ENCODE measurements at regions not wholly inside any gene's neighbourhood (a gene's known extent, or its start where the extent isn't known, plus 50 kb on each side); places are given as distances from the start of the nearest gene placed in this dataset.

DNA sequence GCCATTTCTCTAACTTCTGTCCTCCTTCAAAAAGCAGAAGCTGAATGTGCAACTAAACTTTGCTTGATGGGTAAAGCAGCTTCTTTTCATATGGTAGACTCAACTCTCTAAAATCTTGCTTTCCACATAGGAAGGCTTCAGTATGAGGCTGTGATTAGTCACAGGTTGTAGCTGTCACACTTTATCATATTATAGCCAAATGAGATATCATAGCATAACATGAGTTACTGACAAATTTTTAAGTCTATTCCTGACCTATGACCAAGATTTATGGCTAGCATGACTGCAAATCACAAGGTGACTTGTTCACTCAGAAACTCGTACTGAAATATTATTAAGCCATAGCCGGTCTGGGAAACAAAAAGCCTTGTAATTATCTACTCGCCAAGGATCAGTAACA lies 998.6 kb downstream of the RPA4 start:
- Histone ChIP-seq H3K27ac (no peak overlapping the region), H3K4me3 (no peak overlapping the region), H3K27me3 (no peaks in the 10 kb centered on the region), H3K9me3 (no peaks in the 10 kb centered on the region), H3K36me3 (no peaks in the 10 kb centered on the region), H3K4me1 (no peaks in the 10 kb centered on the region)
- WGBS, 2 donors, result 50 to 64% methylated on average over 3 of the region's 3 CpGs
- TF ChIP-seq CTCF (IDR thresholded peaks at IDR 0.05) (no peak), POLR2A (IDR thresholded peaks at IDR 0.05) (no peak), EP300 (IDR thresholded peaks at IDR 0.05) (no peak)
- DNase-seq (ENCODE audit: low spot score in 2 of 2), result no peak

- 17 to 25% methylated on average over 1 of the region's 1 CpG for WGBS, 2 donors
- Histone ChIP-seq H3K27me3 (no peaks in the 10 kb centered on the region), H3K9me3 (no peaks in the 10 kb centered on the region), H3K27ac (no peak overlapping the region), H3K36me3 (no peaks in the 10 kb centered on the region), H3K4me1 (no peaks in the 10 kb centered on the region), H3K4me3 (no peak overlapping the region)
- TF ChIP-seq POLR2A (IDR thresholded peaks at IDR 0.05) (no peak), EP300 (IDR thresholded peaks at IDR 0.05) (no peak), CTCF (IDR thresholded peaks at IDR 0.05) (no peak)
- DNase-seq (ENCODE audit: low spot score in 2 of 2), result no peak
Observed at GRCh38 chrX:97895751-97896150, 1012.0 kb downstream of the RPA4 start.

- Histone ChIP-seq H3K27ac (no peak overlapping the region), H3K9me3 (no peaks in the 10 kb centered on the region), H3K4me1 (no peaks in the 10 kb centered on the region), H3K27me3 (no peaks in the 10 kb centered on the region), H3K36me3 (no peaks in the 10 kb centered on the region), H3K4me3 (no peak overlapping the region)
- no peak for DNase-seq (ENCODE audit: low spot score in 2 of 2)
- TF ChIP-seq CTCF (IDR thresholded peaks at IDR 0.05) (no peak), POLR2A (IDR thresholded peaks at IDR 0.05) (no peak), EP300 (IDR thresholded peaks at IDR 0.05) (no peak)
- 85 to 100% methylated on average over 1 of the region's 1 CpG for WGBS, 2 donors
Observed at GRCh38 chrX:97897998-97898397, 1014.3 kb downstream of the RPA4 start.

DNA sequence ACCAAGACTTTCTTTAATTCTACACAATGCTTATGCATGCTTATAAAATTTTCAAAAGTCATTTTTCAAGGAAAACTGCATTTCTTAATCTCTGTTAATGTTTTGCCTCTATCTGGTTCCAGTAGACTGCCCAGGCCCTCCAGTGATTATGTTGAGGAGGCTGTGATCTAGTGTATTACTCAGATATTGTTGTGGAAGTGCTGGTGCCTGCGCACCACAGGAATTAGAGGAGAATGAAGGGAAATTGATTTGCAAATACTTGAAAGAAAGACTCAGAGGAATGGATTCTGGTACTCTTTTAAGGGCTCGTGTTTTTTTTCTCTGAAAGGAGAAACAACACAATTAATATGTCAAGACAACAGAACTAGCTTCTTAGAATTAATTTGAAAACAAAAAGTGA lies 1015.1 kb downstream of the RPA4 start:
- TF ChIP-seq CTCF (IDR thresholded peaks at IDR 0.05) (no peak), EP300 (IDR thresholded peaks at IDR 0.05) (no peak), POLR2A (IDR thresholded peaks at IDR 0.05) (no peak)
- no peaks in the 10 kb centered on the region for H3K4me1 ChIP-seq
- H3K9me3 ChIP-seq, result no peaks in the 10 kb centered on the region
- DNase-seq (ENCODE audit: low spot score in 2 of 2), result no peak
- H3K27me3 ChIP-seq, result no peaks in the 10 kb centered on the region
- no peaks in the 10 kb centered on the region for H3K36me3 ChIP-seq
- no peak overlapping the region for H3K27ac ChIP-seq
- H3K4me3 ChIP-seq, result no peak overlapping the region
- 63% methylated on average over 2 of the region's 2 CpGs for WGBS, 2 donors

DNA sequence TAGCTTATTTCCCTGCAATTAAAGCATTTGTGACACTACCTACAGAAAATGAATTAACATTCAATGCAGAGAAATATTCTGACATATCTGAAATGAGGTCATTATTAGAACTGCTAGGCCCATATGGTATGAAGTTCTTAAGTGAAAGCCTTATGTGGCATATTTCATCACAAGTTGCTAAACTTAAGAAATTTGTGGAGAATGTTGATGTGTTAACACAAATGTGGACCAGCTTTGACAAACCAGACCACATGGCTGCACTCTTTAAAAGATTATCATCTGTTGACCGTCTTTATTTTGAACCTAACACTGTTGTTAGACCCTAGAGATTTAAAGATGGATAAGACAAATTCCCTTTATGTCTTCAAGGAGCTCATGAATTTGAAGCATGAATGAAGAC lies 1024.1 kb downstream of the RPA4 start:
- Histone ChIP-seq H3K27me3 (no peaks in the 10 kb centered on the region), H3K4me3 (no peak overlapping the region), H3K36me3 (no peaks in the 10 kb centered on the region), H3K9me3 (peaks cover 0 to 8% (median 0%) of the 10 kb centered on the region in 4 donors), H3K27ac (no peak overlapping the region), H3K4me1 (no peaks in the 10 kb centered on the region)
- DNase-seq (ENCODE audit: low spot score in 2 of 2), result no peak
- WGBS, 2 donors, result 63 to 95% methylated on average over 1 of the region's 1 CpG
- no peak for TF ChIP-seq CTCF (IDR thresholded peaks at IDR 0.05)
- TF ChIP-seq EP300 (IDR thresholded peaks at IDR 0.05), result no peak
- no peak for TF ChIP-seq POLR2A (IDR thresholded peaks at IDR 0.05)
